Dedifferentiated amniotic fluid mesenchymal stem cell (primary cell): ENCODE measurements at regions not wholly inside any gene's neighbourhood (a gene's known extent, or its start where the extent isn't known, plus 50 kb on each side); places are given as distances from the start of the nearest gene placed in this dataset.
"Not testable (repeated sequence)": the region's sequence is repeated elsewhere in the genome, so short reads cannot be mapped to it uniquely, and the experiment has no call there.

Source experiments
- DNase-seq: peaks from one replicate; pipeline ENCODE4 v3.0.0-alpha.2; 2016; ENCODE audit errors: extremely low spot score

GRCh38 chr4:62460329-62460728 lies 1260.2 kb downstream of the ADGRL3 start:
- no peak for DNase-seq

DNA sequence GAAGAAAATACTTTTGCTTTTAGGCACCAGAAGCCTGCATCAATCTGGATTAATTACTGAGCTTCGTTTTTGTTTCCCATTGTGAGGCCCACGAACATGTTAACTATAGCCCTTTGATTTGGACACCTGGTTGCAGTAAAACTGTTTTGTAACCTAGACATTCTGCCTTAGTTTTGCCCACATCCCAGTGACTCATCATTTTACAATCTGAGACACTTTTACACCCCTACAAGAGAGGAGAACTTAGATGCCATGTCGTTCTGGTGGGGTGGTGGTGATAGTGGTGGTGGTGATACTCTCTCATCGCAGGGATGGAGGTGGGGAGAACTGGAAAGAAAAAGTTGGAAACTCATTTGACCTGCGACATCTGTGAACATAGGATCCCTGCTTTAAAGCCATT lies 1257.2 kb downstream of the ADGRL3 start:
- DNase-seq, result no peak

GRCh38 chr4:62455871-62456270 lies 1255.7 kb downstream of the ADGRL3 start:
- DNase-seq, result no peak

DNA sequence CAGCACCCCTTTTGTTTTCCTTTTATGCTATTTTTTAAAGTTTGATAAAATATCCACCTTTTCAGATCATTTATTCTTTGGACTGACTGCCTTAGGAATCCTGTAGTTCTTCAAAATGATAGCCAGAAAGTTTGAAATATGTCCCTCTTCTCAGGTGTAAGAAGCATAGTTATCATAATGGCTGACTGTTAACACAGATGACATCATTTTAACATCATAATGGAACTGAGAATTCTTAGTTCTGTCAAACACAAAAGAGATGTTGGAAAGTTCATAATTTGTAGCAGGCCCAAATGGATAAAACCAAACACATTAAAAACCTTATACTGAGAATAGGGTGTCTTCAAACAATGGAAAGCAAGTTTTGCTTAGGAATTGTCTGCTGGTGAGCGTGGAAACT lies 1254.4 kb downstream of the ADGRL3 start:
- no peak for DNase-seq

DNA sequence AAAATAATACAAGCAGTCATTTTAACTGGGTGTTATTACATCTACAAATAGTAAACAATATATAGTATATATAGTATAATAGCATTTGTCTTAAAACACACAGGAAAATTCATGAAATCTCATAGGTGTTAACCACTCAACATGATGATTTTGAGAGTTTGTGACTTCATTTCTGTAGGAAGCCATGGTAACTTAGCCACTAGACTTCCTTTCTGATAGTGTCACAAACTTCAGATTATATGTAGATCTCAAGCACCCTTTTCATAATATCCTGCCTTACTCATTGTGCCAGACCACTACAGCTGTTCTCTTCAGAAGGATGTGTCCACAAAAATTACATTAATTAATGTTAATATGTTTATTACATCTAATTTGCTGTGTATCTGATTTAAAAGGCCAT lies 1250.6 kb downstream of the ADGRL3 start:
- DNase-seq, result no peak

- no peak for DNase-seq
These were observed 1249.4 kb downstream of the ADGRL3 start for GRCh38 chr4:62449538-62449937.

- DNase-seq, result no peak
These were observed 1248.8 kb downstream of the ADGRL3 start for GRCh38 chr4:62448911-62449310.

- DNase-seq, result no peak
These were observed 1238.9 kb downstream of the ADGRL3 start for GRCh38 chr4:62439051-62439450.

GRCh38 chr4:62434921-62435320 lies 1234.8 kb downstream of the ADGRL3 start:
- DNase-seq, result no peak

DNA sequence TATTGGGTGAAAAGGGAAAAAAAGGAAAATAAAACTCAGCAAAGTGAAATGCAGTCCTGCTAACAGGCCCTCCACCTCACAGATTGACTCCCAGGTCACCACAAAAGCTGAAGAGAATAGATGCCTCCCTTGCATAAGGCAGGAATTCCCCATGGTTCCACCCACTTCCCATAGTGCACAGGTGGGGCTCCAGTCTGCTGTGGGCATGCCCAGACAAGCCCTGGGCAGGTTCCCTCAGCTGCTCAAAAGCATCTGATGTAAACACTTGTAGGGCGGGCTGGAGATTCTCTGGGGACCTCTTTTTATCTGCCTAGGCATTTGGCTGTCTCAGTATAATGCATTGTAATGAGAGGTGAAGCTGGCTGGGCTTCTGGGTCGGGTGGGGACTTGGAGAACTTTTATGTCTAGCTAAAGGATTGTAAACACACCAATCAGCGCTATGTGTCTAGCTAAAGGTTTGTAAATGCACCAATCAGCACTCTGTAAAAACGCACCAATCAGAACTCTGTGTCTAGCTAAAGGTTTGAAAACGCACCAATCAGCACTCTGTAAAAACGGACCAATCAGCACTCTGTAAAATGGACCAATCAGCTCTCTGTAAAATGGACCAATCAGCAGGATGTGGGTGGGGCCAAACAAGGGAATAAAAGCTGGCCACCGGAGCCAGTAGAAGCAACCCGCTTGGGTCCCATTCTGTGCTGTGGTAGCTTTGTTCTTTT lies 1231.5 kb downstream of the ADGRL3 start:
- DNase-seq, result not testable (repeated sequence)

DNA sequence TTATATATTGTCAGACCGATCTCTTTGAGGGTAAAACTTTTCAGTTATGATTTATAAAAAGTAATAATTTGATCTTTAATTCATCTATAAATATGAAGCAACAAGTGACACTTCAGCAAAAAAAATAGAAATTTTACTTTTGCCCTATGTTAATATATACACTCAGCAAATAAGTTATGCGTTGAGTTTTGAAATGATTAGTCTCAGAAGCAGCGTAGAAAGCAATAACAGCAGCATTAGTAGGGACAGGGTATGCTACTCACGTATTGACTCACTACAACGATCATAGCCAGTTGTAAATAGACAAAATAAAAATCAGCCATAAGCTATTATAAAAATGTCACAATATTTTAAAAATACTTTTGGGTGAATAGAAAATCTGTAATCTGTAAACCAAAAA lies 1229.2 kb downstream of the ADGRL3 start:
- DNase-seq, result no peak

- no peak for DNase-seq
These were observed 1215.1 kb downstream of the ADGRL3 start for GRCh38 chr4:62415256-62415655.

- DNase-seq, result no peak
These were observed 1214.4 kb downstream of the ADGRL3 start for GRCh38 chr4:62414563-62414962.

GRCh38 chr4:62410371-62411003 lies 1210.4 kb downstream of the ADGRL3 start:
- DNase-seq, result no peak

GRCh38 chr4:62408454-62408853 lies 1208.3 kb downstream of the ADGRL3 start:
- no peak for DNase-seq

DNA sequence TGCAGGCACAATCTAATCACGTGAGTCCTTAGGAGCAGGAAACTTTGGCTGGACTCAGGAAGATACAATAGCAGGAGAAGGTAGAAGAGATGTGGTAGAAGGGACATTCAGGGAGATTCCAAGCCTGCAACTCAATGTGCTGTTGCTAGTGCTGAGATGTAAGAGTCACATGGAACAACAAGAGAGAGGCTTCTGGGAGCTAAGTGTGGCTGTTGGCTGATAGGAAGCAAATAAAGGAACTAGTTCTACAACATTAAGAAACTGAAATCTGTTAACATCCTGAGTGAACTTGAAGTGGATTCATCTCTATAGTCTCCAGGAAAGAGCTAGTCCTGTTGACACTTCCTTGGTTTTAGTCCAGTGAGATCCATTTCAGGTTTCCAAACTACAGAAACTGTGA lies 1207.4 kb downstream of the ADGRL3 start:
- DNase-seq, result no peak

DNA sequence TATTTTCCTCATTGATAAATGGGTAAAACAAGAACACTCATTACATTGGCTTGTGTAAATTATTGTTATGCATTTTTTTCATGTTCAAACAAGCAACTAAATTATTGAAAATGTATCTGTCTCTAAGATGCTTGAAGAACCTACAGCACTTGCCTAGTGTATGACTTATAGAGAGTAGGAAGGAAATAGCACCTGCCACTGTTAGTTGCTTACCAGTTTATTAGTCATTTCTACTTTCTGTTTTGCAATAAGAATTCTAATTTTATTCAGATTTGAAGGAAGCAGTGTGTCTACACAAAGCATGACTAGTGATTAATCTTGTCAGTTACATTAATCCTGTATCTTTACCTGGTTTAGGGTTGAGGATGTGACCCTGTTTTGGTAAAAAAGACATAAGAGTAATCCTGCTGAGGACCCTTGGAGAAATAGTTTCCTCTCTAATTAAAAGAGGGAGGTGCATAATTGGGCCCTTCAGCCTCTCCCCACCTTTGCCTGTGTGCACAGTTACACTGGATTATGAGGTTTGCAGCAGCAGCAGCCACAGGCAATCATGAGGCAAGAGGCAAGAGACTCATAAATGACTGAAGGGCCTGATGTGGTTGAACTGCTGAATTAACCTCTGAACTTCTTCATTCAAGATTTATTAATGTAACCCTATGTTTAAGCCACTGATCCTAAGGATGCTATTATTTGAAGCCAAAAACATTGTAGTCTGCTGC lies 1202.1 kb downstream of the ADGRL3 start:
- DNase-seq, result no peak

- DNase-seq, result no peak
These were observed 1199.1 kb downstream of the ADGRL3 start for GRCh38 chr4:62399242-62399641.

GRCh38 chr4:62398318-62398717 lies 1198.2 kb downstream of the ADGRL3 start:
- no peak for DNase-seq

- DNase-seq, result no peak
These were observed 1194.6 kb downstream of the ADGRL3 start for GRCh38 chr4:62394766-62395165.

- no peak for DNase-seq
These were observed 1187.7 kb downstream of the ADGRL3 start for GRCh38 chr4:62387808-62388207.

DNA sequence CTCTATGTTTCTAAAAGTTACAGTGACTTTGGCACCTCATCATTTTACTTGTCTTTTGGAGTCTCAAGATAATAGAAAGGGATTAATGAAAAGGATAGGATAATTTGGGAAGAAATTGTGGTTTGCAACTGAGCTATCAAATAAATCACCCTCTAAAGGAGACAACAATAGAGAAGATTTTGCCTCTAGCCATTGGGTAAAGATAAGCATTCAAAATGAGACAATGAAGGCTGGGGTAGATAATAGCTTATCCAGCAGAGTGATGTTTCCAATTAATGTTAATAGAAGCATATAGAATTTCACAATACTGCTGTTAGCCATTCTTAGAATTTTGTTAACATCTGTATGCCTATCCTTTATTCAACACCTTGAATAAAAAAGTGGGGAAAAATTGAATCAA lies 1177.6 kb downstream of the ADGRL3 start:
- DNase-seq, result no peak

DNA sequence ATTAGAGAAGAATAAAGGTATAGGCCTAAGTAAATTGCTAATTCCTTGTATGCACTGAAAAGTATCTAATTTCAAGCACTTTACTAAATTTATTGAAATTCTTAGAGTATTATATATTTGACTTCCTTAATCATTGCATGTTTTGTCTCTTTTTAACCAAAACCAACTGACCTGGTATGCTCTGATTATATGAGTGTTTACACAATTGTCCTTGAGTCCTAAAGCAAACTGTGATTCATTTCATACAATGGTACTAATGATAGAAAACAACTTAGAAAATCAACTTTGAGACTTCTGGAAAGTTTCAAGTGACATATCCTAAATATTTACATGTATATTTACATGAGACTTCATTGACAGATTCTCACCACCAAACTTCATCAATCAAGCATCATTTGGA lies 1177.1 kb downstream of the ADGRL3 start:
- DNase-seq, result no peak
